ENCODE measurements at regions not wholly inside any gene's neighbourhood (a gene's known extent, or its start where the extent isn't known, plus 50 kb on each side); places are given as distances from the start of the nearest gene placed in this dataset.

DNA sequence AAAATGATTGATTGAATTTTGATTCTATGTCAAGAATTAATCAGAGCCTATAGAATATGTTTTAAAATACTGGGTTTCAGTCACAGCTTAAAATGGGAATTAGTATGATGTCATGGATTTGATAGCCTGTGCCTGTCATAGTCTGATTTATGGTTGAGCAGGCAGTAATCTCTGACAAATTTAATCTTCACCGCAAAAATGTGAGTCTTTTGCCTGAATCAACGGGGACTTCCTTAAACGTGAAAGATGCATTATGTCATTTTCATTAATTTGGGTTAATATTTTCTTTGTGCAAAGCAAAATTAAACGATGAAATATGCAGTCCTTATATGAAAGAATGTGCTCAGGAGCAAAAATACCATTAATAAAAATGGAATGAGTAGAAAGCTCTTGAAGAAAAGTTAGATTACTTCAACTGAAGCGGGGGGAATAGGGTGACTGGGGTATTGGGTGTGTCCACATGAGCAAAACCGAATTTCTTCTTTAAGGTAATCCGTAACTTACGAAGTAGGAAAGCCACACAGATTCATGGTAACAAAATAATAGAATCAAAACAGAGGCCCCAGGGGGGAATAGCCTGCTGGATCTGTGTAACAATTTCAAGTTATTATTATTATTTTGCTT is 339.6 kb upstream of the NOX3 start:
- TF ChIP-seq, protein P1, sequence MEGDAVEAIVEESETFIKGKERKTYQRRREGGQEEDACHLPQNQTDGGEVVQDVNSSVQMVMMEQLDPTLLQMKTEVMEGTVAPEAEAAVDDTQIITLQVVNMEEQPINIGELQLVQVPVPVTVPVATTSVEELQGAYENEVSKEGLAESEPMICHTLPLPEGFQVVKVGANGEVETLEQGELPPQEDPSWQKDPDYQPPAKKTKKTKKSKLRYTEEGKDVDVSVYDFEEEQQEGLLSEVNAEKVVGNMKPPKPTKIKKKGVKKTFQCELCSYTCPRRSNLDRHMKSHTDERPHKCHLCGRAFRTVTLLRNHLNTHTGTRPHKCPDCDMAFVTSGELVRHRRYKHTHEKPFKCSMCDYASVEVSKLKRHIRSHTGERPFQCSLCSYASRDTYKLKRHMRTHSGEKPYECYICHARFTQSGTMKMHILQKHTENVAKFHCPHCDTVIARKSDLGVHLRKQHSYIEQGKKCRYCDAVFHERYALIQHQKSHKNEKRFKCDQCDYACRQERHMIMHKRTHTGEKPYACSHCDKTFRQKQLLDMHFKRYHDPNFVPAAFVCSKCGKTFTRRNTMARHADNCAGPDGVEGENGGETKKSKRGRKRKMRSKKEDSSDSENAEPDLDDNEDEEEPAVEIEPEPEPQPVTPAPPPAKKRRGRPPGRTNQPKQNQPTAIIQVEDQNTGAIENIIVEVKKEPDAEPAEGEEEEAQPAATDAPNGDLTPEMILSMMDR (IDR thresholded peaks at IDR 0.05): no peak
- TF ChIP-seq POLR2A (IDR thresholded peaks at IDR 0.05; ENCODE audit: low read depth): no peak

Measured in esophagus muscularis mucosa (tissue), 3 donors.